ENCODE measurements at regions not wholly inside any gene's neighbourhood (a gene's known extent, or its start where the extent isn't known, plus 50 kb on each side); places are given as distances from the start of the nearest gene placed in this dataset.
A peak's percentile ranks its signal among the peaks of the same experiment; 100 is the strongest.

DNA sequence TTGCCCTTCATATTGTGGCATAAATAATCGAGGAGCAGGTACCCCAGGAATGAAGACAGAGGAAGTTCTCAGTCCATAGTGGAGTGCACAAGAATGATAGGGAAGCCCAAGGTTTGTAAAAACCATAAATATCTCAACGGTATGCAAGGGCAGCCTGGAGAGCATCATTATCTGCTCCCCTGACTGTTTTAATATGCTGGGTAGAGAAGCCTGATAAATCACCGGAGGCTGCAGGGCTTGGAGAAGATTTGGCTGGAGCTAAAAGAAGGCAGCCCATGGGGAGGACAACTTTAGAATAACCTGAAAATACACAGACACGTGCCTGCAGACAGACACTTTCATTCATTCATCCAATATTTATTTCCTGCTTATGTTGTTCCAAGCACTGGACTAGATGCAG is 205.2 kb upstream of the RPL38 start:
- no peak for DNase-seq

DNA sequence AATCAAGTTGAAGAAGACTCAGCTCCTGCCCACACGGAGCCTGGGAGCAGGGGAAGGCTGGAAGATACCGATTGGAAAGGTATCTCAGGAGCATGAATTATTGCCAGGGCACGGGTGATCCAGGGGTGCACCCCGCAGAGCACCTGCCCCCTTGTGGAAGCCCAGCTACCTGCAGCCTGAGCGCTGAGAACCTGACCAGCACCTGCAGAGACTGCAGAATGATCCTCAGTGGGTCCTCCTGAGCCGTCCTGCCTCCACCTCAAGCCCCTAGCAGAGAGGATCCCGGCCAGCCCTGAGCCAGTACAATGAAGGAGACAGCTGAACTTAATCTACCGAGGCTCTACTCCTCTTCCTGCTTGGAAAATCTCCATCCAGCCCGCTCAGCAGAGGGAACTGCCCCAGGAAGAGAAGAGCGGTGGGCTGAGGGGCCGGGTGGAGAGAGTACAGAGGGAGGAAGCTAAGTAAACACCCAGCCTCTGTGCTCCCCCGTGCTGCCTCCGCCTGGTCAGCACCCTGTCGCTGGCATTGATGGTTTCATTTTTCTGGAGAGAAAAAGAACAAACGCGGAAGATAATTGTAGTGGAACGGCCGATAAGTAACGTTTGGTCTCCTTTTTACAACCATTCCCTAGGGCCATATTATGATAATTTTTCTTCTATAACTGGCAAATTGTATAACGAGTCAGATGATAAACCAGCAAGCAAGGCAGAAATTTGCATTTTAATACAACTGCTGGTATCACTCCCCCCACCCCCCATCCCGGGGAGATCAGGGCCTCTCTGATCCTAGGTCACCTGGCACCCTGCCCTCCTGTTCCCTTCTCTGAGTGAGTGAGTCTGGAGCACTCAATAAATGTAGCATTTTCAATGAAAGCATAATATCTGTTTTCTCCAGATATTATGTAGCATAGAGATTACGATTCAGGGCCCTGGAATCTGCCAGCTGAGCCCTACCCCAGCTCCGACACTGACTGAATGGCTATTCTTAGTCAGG is 204.5 kb upstream of the RPL38 start:
- peak; percentile 34 for DNase-seq

DNA sequence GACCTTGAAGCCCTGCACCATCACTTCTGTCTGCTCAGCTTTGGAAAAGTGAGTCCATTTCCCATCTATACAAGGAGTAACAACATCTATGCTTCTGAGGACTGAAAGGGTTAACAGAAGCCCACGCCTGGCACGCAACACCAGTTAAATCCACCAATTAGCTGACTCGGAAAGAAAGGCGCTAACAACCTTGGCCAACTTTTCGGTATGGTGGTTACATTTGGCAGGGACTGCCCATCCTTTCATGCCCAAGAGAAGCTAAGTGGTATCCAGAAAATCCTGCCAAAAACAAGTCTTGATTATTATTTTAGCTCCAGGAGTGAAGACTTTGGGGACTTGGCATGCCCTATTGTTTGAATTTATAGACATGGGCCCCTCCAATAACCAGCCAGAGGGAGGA is 202.3 kb upstream of the RPL38 start:
- DNase-seq = no peak

DNA sequence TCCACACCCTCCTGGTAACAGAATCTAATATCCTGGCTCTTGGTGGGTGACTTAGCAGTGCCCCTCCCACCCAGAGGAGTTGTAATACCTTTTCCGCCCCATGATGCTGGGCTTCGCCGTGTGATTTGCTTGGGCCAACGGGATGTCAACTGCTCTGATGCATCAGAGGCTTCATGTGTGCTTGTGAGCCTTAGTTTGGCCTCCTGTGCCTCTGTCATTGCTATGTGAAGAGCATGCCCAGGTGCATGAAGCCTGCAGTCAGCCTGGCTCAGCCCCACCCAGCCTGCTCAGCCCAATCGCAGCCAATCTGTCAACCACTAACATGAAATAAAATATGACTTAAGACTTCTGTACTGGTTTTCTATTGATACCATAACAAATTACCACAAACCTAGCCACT is 201.2 kb upstream of the RPL38 start:
- DNase-seq = no peak

DNA sequence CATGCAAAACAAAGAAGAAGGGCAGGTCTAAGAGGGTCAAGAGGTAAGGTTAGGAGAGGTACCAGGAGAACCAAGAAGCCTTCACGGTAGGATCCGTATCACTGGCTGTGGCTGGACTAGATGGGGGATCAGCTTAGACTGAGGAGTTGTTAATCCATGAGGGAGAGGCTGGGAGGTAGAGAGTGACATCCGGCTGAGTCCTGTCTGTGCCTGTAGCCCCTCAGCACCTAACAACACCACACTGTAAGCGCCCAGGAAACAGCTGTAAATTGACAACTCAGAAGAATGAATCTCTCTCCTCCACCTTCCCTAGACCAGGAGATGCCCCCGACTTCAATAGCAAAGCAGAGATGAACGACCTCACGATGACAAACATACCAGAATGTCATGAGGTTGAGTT is 199.4 kb upstream of the RPL38 start:
- DNase-seq = no peak

DNA sequence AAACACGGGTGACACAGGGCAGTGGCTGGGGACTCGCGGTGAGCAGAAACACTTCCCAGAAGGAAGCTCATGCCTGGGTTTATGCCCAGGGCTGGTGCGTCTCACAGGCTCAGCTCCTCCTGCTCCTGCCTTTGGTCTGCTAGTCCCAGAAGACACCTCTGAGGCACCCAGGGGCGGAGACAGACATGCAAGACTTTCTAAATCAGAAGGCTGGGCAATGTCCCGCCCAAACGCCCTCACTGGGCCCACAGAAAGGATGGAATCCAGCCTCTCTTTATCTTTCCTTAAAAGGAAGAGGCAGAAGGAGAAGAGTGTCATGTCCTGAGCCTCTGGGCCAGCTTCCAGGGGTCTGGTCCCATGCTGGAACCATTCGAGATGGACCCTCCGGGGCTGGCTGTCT is 197.7 kb upstream of the RPL38 start:
- DNase-seq = no peak

DNA sequence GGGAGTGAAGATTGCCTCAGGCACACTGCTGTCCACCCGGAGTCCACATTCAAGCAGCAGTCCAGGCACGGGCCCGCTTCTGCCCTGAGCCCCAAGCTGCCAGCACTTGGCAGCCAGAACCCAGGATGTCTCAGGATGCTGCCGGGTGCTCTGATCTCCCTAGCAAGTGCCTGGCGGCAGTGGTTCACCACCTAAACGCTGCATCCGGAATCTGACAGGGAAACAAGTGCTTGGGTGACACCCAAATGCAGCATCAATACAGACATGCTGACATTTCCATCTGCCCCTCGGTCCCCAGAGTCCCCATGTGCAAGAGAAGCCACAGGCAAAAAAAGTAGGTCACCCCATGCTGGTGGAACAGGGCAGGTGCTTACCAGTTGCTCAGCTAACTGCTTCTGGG is 197.1 kb upstream of the RPL38 start:
- no peak for DNase-seq

DNA sequence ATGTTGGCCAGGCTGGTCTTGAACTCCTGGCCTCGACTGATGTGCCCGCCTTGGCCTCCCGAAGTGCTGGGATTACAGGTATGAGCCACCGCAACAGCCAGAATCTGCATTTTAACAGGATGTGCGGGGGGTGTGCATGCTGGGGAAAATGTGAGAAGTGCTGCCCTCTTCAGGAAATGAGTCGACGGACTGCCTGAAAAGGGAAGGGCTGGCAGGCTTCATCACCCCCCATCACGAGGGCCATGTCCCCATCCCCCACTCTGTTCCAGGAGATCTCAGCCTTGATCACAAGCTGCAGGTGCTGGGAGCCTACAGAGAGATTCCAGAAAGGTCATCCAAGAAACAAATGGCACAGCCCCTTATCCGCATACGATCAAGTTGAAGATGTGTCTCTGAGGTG is 195.3 kb upstream of the RPL38 start:
- DNase-seq = peak; percentile 31

DNA sequence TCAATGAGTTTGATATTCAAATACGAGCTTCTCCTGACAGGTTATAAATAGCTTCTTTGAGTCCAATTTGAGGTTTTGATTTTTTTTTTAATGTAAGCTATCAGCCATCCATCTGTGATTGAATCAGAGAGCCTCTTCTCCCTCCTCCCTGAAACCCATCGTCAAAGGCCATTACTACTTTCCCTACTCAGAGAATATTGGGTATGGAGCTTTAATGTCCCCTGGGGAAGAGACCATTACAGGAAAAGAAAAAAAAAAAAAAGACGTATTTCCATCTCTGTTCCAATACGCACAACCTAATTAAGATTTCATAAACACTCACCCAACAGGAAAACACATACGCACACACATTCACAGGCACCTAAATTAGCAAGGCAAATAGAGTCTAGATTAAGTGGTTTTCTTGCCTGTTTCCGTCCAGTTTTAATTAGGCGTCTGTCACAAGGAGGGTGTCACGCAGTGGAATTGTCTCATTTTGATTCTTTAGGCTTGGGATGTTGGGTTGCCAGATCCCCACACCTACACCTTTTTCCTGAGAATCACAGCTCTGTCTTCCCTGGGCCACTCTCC is 194.3 kb upstream of the RPL38 start:
- DNase-seq = peak; percentile 51

DNA sequence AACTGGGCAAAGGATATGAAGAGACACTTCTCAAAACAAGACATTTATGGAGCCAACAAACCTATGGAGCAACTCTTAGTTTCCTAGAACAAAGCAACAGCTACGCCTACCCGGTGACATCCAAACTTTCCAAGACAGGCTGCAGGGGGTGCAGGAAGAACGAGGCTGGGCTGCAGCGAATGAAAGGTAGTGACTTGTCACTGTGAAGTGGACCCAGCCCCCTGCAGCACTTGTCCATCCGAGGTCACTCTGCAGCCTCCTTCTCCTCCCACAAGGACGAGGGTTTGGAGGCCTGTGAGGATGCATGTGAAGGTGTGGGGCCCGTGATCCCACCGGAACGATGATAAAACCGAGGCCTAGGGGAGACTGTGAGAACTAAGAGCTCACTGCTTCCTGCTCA is 192.6 kb upstream of the RPL38 start:
- no peak for DNase-seq

DNA sequence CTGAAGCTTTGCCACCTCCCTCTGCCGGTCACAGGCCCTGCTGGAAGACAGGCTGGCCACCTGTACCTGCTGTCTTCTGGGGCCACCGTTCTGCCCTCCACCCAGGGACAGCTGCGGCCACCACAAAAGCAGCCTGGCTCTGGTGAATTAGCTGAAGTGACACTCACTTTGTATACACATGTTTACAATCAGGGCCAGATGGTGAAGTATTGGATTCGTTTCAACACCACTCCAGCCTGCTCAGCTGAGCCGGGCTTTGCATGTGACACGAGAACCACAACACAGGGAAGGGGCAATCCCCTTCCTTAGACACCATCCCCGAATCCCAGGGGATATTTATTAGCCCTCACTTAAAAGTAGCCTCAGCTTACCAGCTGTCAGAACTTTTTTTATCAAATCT is 191.5 kb upstream of the RPL38 start:
- DNase-seq = peak; percentile 57

DNA sequence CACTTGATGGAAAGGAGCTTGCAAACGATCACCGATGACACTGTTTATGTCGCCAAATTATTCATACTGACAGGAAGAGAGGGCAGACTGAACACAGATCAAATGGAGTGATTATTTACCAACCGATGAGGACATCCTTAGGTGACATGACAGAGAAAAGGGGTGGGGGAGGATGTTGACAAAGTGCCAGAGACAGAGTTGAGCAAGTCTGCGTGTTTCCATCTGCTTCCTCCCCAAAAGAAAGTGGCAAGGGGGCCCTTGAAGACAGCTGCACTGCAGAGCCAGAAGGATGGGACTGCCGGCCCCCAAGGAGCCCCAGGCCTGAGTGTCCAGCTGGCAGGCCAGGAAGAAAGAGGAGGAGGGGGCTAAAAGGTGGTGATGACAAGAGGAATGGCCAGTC is 191.0 kb upstream of the RPL38 start:
- DNase-seq = no peak

DNA sequence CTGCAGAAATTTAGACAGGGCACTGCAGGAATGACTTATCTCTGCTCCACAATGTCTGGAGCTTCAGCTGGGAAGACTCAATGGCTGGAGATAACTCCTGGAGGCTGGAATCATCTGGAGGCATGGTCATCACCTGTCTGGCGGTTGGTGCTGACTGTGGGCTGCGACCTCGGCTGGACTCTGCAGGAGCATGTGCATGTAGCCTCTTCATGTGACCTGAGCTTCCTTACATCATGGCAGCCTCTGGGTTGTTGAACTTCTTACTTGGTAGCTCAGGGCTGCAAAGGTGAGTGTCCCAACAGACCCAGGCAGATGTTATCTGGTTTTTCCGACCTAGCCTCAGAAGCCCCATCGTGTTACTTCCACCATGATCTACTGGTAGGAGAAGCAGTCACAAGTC is 188.2 kb upstream of the RPL38 start:
- DNase-seq = no peak

DNA sequence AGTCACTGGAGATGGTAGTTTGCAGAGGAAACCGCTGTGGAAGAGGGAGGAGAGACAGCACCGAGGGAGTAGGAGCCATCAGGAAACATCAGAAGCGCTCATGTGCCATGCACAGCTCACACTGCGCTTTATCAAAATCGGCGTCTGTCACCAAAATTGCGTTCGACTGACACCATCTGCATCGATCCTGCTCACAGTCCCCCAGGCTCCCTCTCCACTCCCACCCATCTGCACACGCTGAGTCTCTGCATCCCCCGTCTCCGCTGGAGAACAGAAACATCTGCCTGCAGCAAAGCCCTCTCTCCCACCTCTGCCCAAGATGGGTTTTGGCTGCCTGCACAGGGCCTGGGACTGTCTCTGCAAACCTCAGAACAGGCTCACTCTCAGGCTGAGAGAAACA is 187.5 kb upstream of the RPL38 start:
- DNase-seq = no peak

DNA sequence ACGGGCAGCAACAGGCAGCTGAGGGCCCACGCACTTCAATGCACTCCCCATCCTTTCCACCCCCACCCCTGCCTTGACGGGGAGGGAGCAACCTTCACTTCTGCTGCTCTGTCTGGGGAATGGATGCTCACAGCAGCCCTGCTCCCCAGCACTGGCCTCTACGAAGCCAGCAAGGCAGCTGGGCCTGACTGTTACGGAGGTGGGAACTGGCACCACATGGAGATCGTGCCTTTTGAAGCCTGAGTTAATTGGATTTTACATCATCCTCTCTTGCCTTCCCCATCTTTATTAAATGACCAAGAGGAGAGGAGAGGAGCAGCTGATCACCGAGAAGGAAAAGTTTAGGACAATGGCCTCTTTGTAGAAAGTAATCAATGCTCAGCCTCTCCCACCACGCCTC is 187.0 kb upstream of the RPL38 start:
- no peak for DNase-seq

DNA sequence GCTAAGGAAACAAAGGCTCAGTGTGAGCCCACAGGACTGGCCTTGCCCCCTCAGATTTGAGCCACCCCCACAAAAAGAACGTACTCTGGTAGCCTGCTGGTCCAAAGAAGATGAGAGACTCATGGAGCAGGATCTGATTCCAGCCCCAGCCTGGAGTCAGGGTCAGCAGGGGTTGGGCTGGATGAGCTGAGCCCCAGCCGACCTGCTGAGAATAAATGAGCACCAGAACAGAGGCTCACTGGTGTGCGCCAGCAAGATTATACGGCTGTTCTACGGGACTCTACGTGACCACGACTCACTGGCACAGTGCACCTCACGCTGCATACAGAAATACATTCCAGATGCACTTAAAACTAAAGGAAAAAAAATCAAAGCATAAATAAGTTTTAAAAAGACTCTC is 186.0 kb upstream of the RPL38 start:
- DNase-seq = no peak

DNA sequence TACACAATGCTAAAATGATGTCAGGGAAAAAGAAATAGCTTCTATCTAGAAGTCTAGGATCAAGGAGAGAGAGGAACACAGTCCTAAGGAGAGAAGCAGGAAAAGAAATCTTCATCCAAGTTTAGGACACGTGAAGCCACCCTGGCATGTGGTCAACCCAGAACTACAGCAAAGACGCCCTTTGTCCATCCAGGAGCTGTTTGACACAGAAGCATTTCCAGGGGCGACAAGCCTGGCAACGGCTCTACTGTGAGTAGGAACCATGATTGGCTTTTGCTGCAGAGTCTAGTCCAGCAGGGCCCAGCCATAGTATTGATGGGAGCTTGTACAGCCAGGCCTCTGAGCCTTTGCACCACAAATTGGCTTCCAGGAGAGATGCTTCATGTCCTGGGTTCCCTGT is 185.4 kb upstream of the RPL38 start:
- no peak for DNase-seq

DNA sequence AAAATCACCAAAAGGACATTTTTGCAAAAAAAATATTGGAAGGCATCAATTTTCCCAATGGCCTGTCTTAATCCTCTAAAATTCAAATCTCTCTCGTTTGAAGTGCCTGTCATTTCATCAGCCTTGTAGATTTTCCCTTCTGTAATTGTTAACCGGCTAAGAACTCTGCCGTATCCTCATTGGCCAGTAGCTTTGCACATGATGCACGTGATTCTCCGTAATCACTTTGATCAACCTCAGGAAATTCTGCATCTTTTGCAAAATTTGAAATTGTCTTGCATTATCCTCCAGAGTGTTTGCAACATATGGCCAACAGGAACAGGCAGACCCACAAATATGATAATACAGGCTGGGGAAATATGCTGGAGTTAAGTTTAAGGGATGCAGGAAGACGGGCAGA is 184.2 kb upstream of the RPL38 start:
- no peak for DNase-seq

DNA sequence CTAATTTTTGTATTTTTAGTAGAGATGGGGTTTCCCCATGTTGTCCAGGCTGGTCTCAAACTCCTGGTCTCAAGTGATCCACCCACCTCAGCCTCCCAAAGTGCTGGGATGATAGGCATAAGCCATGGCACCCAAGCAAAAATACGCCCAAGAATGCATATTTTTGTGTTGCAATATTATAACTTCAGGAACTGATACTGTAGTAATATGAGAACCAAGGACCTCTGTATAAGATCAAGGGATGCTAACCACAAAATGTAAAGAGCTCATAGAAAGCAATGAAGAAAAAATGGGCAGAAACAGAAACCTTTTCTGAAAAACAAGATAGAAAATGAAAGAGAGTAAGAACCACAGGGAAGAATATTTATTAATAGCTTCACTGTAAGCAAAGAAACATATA is 183.6 kb upstream of the RPL38 start:
- no peak for DNase-seq

DNA sequence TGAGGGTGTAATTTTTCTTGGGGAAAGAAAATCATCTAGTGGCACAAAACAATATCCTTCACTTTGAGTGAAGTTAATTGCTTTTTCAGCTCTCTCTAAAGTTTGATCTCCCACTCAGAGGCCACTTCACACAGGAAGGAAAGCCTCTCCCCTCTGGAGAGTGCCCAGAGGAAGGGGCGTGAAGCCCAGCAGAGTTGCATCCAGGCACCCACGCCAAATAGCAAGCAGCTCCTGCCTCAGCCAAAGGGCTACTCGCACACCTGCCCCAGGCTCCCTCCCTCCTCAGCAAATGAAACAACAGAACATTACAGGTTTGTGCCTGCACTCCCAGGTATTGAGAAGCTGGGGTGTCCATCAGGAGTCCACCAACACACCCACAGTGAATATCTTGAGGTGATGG is 183.0 kb upstream of the RPL38 start:
- DNase-seq = no peak

DNA sequence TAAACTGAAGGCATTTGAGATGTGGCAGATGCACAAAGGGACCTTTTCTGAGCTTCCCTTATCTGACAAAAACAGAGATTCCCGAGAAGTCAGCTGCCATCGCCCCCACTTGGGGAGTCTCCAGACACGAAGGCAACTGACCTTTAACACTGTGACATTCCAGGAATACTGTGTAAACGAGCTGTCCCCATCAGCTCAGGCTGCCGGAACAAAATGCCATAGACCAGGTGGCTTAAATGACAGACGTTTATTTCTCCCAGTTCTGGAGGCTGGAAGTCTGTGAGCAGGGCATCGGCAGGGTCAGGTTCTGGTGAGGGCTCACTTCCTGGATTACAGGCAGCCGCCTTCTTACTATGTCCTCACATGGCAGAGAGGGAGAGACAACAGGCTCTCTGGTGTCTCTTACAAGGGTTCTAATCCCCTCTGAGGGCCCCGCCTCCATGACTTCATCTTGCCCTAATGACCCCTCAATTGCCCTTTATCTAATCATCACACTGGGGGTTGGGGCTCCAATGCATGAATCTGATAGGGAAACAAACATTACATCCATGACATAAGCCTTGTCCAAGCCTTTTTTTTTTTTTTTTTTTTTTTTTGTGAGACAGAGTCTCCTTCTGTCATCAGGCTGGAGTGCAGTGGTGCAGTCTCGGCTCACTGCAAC is 178.5 kb upstream of the RPL38 start:
- no peak for DNase-seq

DNA sequence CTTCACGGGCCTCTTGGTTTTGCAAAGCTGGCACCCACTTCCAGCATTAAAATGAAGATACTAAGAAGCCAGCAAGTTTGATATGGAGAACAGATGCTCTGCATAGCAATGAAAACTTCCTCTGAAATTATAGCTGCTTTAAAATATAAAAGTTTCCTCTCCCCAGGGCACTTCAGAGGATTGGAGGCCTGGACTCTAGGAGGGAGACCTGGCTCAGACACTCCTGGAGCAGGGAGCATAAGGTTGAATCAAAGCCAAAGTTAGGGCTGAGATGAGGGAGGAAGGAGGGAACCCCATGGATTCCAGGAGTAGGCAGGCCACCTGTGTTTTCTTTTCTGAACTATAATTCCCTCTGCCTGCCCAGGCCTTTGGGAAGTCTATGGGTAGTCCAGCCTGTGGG is 176.0 kb upstream of the RPL38 start:
- no peak for DNase-seq

DNA sequence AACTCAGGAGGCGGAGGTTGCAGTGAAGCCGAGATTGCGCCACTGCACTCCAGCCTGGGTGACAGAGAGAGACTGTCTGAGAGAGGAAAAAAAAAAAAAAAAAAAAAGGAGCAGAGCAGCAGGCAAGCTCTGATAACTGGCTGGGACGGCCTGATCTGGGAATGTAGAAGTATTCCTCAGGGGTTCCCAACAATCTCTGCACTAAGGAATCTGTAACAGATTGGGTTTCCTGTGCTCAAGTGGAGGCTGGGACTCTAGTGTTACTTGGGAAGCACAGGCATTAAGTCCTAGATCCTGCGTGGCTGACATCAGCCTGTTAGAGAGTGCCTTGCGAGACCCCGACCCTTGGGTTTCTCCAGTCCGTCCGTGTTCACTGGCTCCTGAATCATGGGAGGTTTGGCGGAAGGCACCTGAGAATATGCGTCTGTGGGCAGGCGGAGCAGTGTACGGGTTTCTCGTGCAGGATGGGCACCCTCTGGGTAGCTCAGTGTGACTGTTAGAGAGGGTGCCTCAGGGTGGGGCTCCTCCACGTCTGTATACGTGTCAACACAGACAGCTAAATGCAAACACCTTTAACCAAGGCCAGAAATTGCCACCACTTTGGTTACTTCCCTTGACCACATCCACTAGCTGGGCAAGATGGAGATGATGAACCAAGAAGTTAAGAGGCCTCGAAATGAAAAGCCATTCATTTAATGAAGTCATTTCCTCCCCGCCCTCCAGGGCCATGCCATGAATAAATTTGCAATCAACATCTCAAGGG is 174.9 kb upstream of the RPL38 start:
- no peak for DNase-seq

Measured in NCI-H1436 treated with DMSO at 0.1 percent for 48 hours (cell line).